H1 (cell line): ENCODE measurements at regions not wholly inside any gene's neighbourhood (a gene's known extent, or its start where the extent isn't known, plus 50 kb on each side); places are given as distances from the start of the nearest gene placed in this dataset.

Experiments
- CTCF ChIA-PET: fragments of 300-600 bp; sonication (Branson Sonifier 250); formaldehyde crosslinking; loops from one replicate; lab custom pipeline; 2021; ENCODE audit not compliant: partially characterized antibody; lab: Charles Lee
- POLR2A ChIA-PET: fragments of 300-600 bp; sonication (Branson Sonifier 250); formaldehyde crosslinking; loops from one replicate; lab custom pipeline; 2021; ENCODE audit warnings: inconsistent platforms; ENCODE audit not compliant: partially characterized antibody; lab: Charles Lee
- DNase-seq, 2 experiments: peaks; one replicate each; pipeline versions ENCODE4 v3.0.0 to v3.0.0-alpha.2; 2010 to 2022; ENCODE audit warnings: low spot score in 2 of 2, low read depth in 1 of 2, mixed read lengths in 1 of 2
- FAIRE-seq: peaks from 2 replicates; lab custom pipeline; 2011; peaks lifted over from hg19 to GRCh38; lab: Jason Lieb, UNC
- H2AFZ ChIP-seq: 2 replicates; pipeline ENCODE4 v1.8.1; 2012; ENCODE audit warnings: low read length, inconsistent platforms
- H2AK5ac ChIP-seq: 2 replicates; pipeline ENCODE4 v1.6.1; 2013; ENCODE audit warnings: low read depth, low read length
- H2BK120ac ChIP-seq: replicated peaks from 2 replicates; pipeline ENCODE3; 2013; ENCODE audit warnings: low read depth, low read length, inconsistent platforms
- H2BK12ac ChIP-seq: 2 replicates; pipeline ENCODE4 v1.6.1; 2013; ENCODE audit warnings: low read depth, low read length
- H2BK15ac ChIP-seq: 2 replicates; pipeline ENCODE4 v1.6.1; 2013; ENCODE audit warnings: low read length
- H2BK20ac ChIP-seq: 2 replicates; pipeline ENCODE4 v1.6.1; 2013; ENCODE audit warnings: low read length
- H2BK5ac ChIP-seq: 2 replicates; pipeline ENCODE4 v1.6.1; 2013; ENCODE audit warnings: low read depth, low read length
- H3K14ac ChIP-seq: 2 replicates; pipeline ENCODE4 v1.6.1; 2013; ENCODE audit warnings: inconsistent platforms; ENCODE audit not compliant: insufficient read length
- H3K18ac ChIP-seq: 2 replicates; pipeline ENCODE4 v1.6.1; 2013; ENCODE audit warnings: low read length; ENCODE audit errors: extremely low read depth
- H3K23ac ChIP-seq: 2 replicates; pipeline ENCODE4 v1.6.1; 2013; ENCODE audit warnings: inconsistent platforms; ENCODE audit not compliant: insufficient read length
- H3K23me2 ChIP-seq: 2 replicates; pipeline ENCODE4 v1.6.1; 2013; ENCODE audit warnings: low read depth, low read length
- H3K27ac ChIP-seq: 2 replicates; pipeline ENCODE4 v1.6.1; 2011; ENCODE audit warnings: low read depth, low read length, inconsistent platforms
- H3K27me3 ChIP-seq, 4 experiments: replicated peaks in 1 of 4; 1 replicate in 1 of 4; 2 replicates in 3 of 4; pipeline versions ENCODE4 v1.6.1 to v1.8.1; 2011 to 2013; ENCODE audit warnings: low read length in 3 of 4, mild to moderate bottlenecking in 3 of 4, inconsistent platforms in 2 of 4, mixed read lengths in 2 of 4, moderate library complexity in 1 of 4; ENCODE audit not compliant: control insufficient read depth in 3 of 4, insufficient read depth in 3 of 4; ENCODE audit errors: extremely low read depth in 1 of 4
- H3K36me3 ChIP-seq, 4 experiments: 2 replicates each; pipeline versions ENCODE4 v1.6.1 to v1.8.1; 2011 to 2013; ENCODE audit warnings: mild to moderate bottlenecking in 4 of 4, low read length in 3 of 4, moderate library complexity in 2 of 4, control low read depth in 1 of 4, inconsistent platforms in 1 of 4; ENCODE audit not compliant: insufficient read depth in 4 of 4, control insufficient read depth in 2 of 4
- H3K4ac ChIP-seq: replicated peaks from 2 replicates; pipeline ENCODE3; 2013; ENCODE audit warnings: low read length, low read depth, mixed read lengths, inconsistent platforms; ENCODE audit not compliant: insufficient read length
- H3K4me1 ChIP-seq, 4 experiments: replicated peaks in 1 of 4; 1 replicate in 1 of 4; 2 replicates in 3 of 4; pipeline versions ENCODE4 v1.6.1 to v1.8.1; 2011 to 2013; ENCODE audit warnings: low read length in 3 of 4, inconsistent platforms in 2 of 4, mixed read lengths in 1 of 4; ENCODE audit not compliant: insufficient read depth in 4 of 4, control insufficient read depth in 3 of 4
- H3K4me2 ChIP-seq, 2 experiments: 2 replicates each; pipeline versions ENCODE4 v1.6.1 to v1.8.1; 2011 to 2013; ENCODE audit warnings: low read depth in 2 of 2, low read length in 2 of 2, control low read depth in 1 of 2, inconsistent platforms in 1 of 2, mild to moderate bottlenecking in 1 of 2; ENCODE audit not compliant: insufficient read depth in 1 of 2
- H3K4me3 ChIP-seq, 4 experiments: fragments of 200-600, 300-600 bp in 1 of 4; sonication (generic), shearing (Covaris generic), sonication (Bioruptor Twin) in 1 of 4; 2 replicates each; pipeline versions ENCODE4 v1.5.1 to v1.8.1; 2011 to 2016; ENCODE audit warnings: low read length in 4 of 4, low read depth in 3 of 4, control low read depth in 2 of 4, inconsistent platforms in 2 of 4, mild to moderate bottlenecking in 2 of 4, mixed read lengths in 1 of 4, moderate library complexity in 1 of 4; ENCODE audit not compliant: insufficient read depth in 2 of 4; ENCODE audit errors: extremely low read depth in 1 of 4
- H3K56ac ChIP-seq: replicated peaks from 2 replicates; pipeline ENCODE3; 2013; ENCODE audit warnings: low read depth, mild to moderate bottlenecking, mixed read lengths, low read length, inconsistent platforms; ENCODE audit not compliant: insufficient read length
- H3K79me1 ChIP-seq: 2 replicates; pipeline ENCODE4 v1.6.1; 2013; ENCODE audit warnings: low read depth, low read length, control low read depth
- H3K79me2 ChIP-seq, 2 experiments: 2 replicates each; pipeline versions ENCODE4 v1.6.1 to v1.8.1; 2012 to 2013; ENCODE audit warnings: low read length in 2 of 2, mild to moderate bottlenecking in 2 of 2, inconsistent platforms in 1 of 2; ENCODE audit not compliant: insufficient read depth in 2 of 2, control insufficient read depth in 1 of 2
- H3K9ac ChIP-seq, 4 experiments: replicated peaks in 1 of 4; 1 replicate in 1 of 4; 2 replicates in 3 of 4; pipeline versions ENCODE4 v1.6.1 to v1.8.1; 2011 to 2013; ENCODE audit warnings: low read depth in 3 of 4, low read length in 3 of 4, control low read depth in 2 of 4, mild to moderate bottlenecking in 2 of 4, moderate library complexity in 2 of 4, inconsistent platforms in 1 of 4; ENCODE audit errors: extremely low read depth in 1 of 4
- H3K9me3 ChIP-seq, 2 experiments: 2 replicates each; pipeline versions ENCODE4 v1.6.1 to v1.8.1; 2012 to 2013; ENCODE audit warnings: mild to moderate bottlenecking in 2 of 2, moderate library complexity in 2 of 2, control low read depth in 1 of 2, inconsistent platforms in 1 of 2, low read depth in 1 of 2, low read length in 1 of 2, mixed read lengths in 1 of 2; ENCODE audit not compliant: insufficient read depth in 2 of 2
- H4K20me1 ChIP-seq, 2 experiments: replicated peaks in 1 of 2; 2 replicates each; pipeline versions ENCODE3 to v1.8.1; 2011 to 2013; ENCODE audit warnings: inconsistent platforms in 2 of 2, low read length in 2 of 2, mild to moderate bottlenecking in 1 of 2; ENCODE audit not compliant: insufficient read depth in 2 of 2, control insufficient read depth in 1 of 2
- H4K5ac ChIP-seq: 2 replicates; pipeline ENCODE4 v1.6.1; 2013; ENCODE audit warnings: low read length, low read depth, mixed read lengths, inconsistent platforms; ENCODE audit not compliant: insufficient read length
- H4K8ac ChIP-seq: 2 replicates; pipeline ENCODE4 v1.8.0; 2013; ENCODE audit warnings: mild to moderate bottlenecking, moderate library complexity, low read length, inconsistent platforms; ENCODE audit not compliant: insufficient read depth; ENCODE audit errors: extremely low read depth
- H4K91ac ChIP-seq: replicated peaks from 2 replicates; pipeline ENCODE3; 2013; ENCODE audit warnings: low read length, mixed read lengths, inconsistent platforms; ENCODE audit not compliant: insufficient read length
- CBX8 ChIP-seq: fragments of 300-800, 300-1000 bp; sonication (generic); IDR thresholded peaks from 2 replicates; pipeline ENCODE4 v1.7.1; 2016; ENCODE audit warnings: low read depth, low read length, borderline replicate concordance
- POU5F1 ChIP-seq: IDR thresholded peaks from 2 replicates; pipeline ENCODE4 v1.6.1; 2011; ENCODE audit warnings: low read depth, mild to moderate bottlenecking, low read length, moderate library complexity
- SAP30 ChIP-seq: fragments of 300-600 bp; sonication (generic); IDR thresholded peaks from 2 replicates; pipeline ENCODE4 v1.7.1; 2012; ENCODE audit warnings: low read length, moderate library complexity, mild to moderate bottlenecking, inconsistent platforms; ENCODE audit not compliant: insufficient read depth, insufficient replicate concordance
- SIRT6 ChIP-seq: IDR thresholded peaks from one replicate; pipeline ENCODE4 v1.7.1; 2012; ENCODE audit warnings: low read length, inconsistent platforms
- TCF12 ChIP-seq: IDR thresholded peaks from 2 replicates; pipeline ENCODE4 v1.6.1; 2011; ENCODE audit warnings: low read depth, mild to moderate bottlenecking, low read length
- TEAD4 ChIP-seq: IDR thresholded peaks from 2 replicates; pipeline ENCODE4 v1.6.1; 2012; ENCODE audit warnings: low read depth, low read length, inconsistent platforms, mixed read lengths
- WGBS, 2 experiments: shearing (Covaris generic) in 1 of 2; methylation state at CpG; one replicate each; pipeline versions ENCODE4 v1.1.6 to v1.1.7; 2013 to 2015; ENCODE audit warnings: low lambda C conversion rate in 2 of 2, mixed read lengths in 2 of 2, inconsistent platforms in 1 of 2, low coverage in 1 of 2, missing lambda C conversion rate in 1 of 2; ENCODE audit not compliant: insufficient replicate concordance in 2 of 2, insufficient coverage in 1 of 2, insufficient read length in 1 of 2; ENCODE audit errors: extremely low coverage in 1 of 2, missing lambda C conversion rate in 1 of 2; 5-methylcytosine and 5-hydroxymethylcytosine counted together
- TF ChIP-seq, protein P1 (sequence below): IDR thresholded peaks from 2 replicates; pipeline ENCODE4 v1.6.1; 2011; ENCODE audit warnings: low read depth, mild to moderate bottlenecking, low read length; ENCODE audit not compliant: insufficient read depth
- TF ChIP-seq, protein P2 (sequence below), 3 experiments: IDR thresholded peaks; 1 replicate in 2 of 3; 2 replicates in 1 of 3; pipeline versions ENCODE4 v1.5.1 to v1.6.1; 2011; ENCODE audit warnings: low read length in 3 of 3, mild to moderate bottlenecking in 3 of 3, inconsistent platforms in 2 of 3, low read depth in 1 of 3, moderate library complexity in 1 of 3; ENCODE audit not compliant: insufficient read depth in 1 of 3; ENCODE audit errors: control extremely low read depth in 1 of 3

DNA sequence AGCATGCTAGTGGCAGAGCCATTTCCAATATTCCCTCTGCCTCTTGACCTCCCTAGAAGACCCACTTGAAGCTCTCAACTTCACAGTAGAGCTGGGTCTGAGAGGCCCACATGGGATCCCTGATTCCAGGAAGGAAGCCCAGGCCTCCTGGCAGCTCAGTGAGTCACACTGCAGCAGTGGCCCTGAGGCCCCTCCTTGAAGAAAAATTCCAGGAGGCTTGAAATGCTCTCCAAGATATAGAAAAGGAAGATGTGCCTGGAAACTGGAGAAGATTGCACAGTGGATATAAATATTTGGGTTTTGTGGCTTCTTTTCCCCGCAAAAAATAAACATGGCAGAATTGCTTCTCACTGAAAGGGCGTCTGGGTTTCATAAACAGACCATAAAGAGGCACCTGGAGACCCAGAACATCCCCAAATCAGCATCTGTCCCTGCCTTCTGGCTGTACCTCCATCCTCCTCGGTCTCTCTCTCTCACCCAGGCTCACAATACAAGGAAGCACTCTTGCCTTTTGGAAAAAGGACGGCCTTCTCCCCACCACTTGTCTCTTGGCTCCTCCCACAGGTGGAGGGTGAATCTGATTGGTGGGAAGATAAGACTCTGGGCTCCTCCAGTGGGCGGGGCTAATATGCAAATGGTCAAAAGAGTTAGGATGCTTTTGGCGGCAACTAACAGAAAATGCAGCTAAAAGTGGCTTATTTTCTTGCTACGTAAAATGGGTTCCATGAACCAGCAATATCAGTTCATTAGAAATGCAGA lies 200.0 kb upstream of the SULF2 start:
- Histone ChIP-seq H4K8ac (no peak overlapping the region), H2BK12ac (no peak overlapping the region), H3K4me2 (no peak overlapping the region), H2AK5ac (no peak overlapping the region), H3K23me2 (no peaks in the 10 kb centered on the region), H3K4me3 (no peak overlapping the region), H3K18ac (no peak overlapping the region), H2BK120ac (no peak overlapping the region)
- CTCF ChIA-PET, result no interaction called here
- 86% methylated on average over 7 of the region's 7 CpGs; no CpG with 5 or more reads in 1 of the 2 experiments for WGBS, 2 experiments
- FAIRE-seq, result no peak
- TF ChIP-seq, protein P1, sequence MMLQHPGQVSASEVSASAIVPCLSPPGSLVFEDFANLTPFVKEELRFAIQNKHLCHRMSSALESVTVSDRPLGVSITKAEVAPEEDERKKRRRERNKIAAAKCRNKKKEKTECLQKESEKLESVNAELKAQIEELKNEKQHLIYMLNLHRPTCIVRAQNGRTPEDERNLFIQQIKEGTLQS, result no peak
- TF ChIP-seq SAP30 (no peak), POU5F1 (no peak), TCF12 (no peak), CBX8 (no peak), SIRT6 (no peak), TEAD4 (no peak)
- TF ChIP-seq, protein P2, sequence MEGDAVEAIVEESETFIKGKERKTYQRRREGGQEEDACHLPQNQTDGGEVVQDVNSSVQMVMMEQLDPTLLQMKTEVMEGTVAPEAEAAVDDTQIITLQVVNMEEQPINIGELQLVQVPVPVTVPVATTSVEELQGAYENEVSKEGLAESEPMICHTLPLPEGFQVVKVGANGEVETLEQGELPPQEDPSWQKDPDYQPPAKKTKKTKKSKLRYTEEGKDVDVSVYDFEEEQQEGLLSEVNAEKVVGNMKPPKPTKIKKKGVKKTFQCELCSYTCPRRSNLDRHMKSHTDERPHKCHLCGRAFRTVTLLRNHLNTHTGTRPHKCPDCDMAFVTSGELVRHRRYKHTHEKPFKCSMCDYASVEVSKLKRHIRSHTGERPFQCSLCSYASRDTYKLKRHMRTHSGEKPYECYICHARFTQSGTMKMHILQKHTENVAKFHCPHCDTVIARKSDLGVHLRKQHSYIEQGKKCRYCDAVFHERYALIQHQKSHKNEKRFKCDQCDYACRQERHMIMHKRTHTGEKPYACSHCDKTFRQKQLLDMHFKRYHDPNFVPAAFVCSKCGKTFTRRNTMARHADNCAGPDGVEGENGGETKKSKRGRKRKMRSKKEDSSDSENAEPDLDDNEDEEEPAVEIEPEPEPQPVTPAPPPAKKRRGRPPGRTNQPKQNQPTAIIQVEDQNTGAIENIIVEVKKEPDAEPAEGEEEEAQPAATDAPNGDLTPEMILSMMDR (IDR thresholded peaks at IDR 0.05; ENCODE audit: control extremely low read depth in 1 of 3, insufficient read depth in 1 of 3, low read depth in 1 of 3, low read length in 3 of 3), result no peak
- TF ChIP-seq, all 59 proteins: peak for 0
- no peak overlapping the region for H2BK20ac ChIP-seq
- H3K9ac ChIP-seq, result no peak overlapping the region
- H2BK15ac ChIP-seq, result no peak overlapping the region
- no peaks in the 10 kb centered on the region for H3K4me1 ChIP-seq
- H3K27ac ChIP-seq, result no peak overlapping the region
- no peaks in the 10 kb centered on the region for H4K20me1 ChIP-seq
- no peak overlapping the region for H2BK5ac ChIP-seq
- POLR2A ChIA-PET, result no interaction called here
- no peak for DNase-seq
- H3K79me1 ChIP-seq, result no peaks in the 10 kb centered on the region
- no peaks in the 10 kb centered on the region for H3K27me3 ChIP-seq
- no peaks in the 10 kb centered on the region for H3K36me3 ChIP-seq
- no peak overlapping the region for H2AFZ ChIP-seq
- no peak overlapping the region for H4K5ac ChIP-seq
- H3K23ac ChIP-seq, result no peak overlapping the region
- peaks cover 0 to 5% of the 10 kb centered on the region in 2 experiments; a peak in 2 of 4 replicates for H3K9me3 ChIP-seq
- no peak overlapping the region for H3K56ac ChIP-seq
- H3K4ac ChIP-seq, result no peak overlapping the region
- no peak overlapping the region for H3K14ac ChIP-seq
- no peak overlapping the region for H4K91ac ChIP-seq
- H3K79me2 ChIP-seq, result no peaks in the 10 kb centered on the region
